DND-41 (cell line): ENCODE measurements at regions not wholly inside any gene's neighbourhood (a gene's known extent, or its start where the extent isn't known, plus 50 kb on each side); places are given as distances from the start of the nearest gene placed in this dataset.

Source experiments
- ATAC-seq: fragments of 200-7000 bp; cut with Tn5 transposase; 3 replicates; pipeline ENCODE4 v1.9.1; 2021; ENCODE audit warnings: low read depth; ENCODE audit not compliant: insufficient read depth
- DNase-seq: peaks from one replicate; pipeline ENCODE4 v3.0.0-alpha.2; 2020
- H2AFZ ChIP-seq: 2 replicates; pipeline ENCODE4 v1.6.0; 2012; ENCODE audit warnings: low read depth, low read length
- H3K27ac ChIP-seq: 2 replicates; pipeline ENCODE4 v1.5.1; 2012; ENCODE audit warnings: low read length, inconsistent platforms
- H3K27me3 ChIP-seq: fragments of 200-600 bp; sonication (generic); 2 replicates; pipeline ENCODE4 v1.6.0; 2012; ENCODE audit warnings: low read length, mild to moderate bottlenecking, inconsistent platforms; ENCODE audit not compliant: insufficient read depth, poor library complexity
- H3K36me3 ChIP-seq: 2 replicates; pipeline ENCODE4 v1.5.1; 2012; ENCODE audit warnings: low read length, inconsistent platforms; ENCODE audit not compliant: insufficient read depth
- H3K4me1 ChIP-seq: 2 replicates; pipeline ENCODE4 v1.5.1; 2012; ENCODE audit warnings: mild to moderate bottlenecking, low read length; ENCODE audit not compliant: insufficient read depth
- H3K4me2 ChIP-seq: 2 replicates; pipeline ENCODE4 v1.6.0; 2012; ENCODE audit warnings: mild to moderate bottlenecking, moderate library complexity, low read length, inconsistent platforms; ENCODE audit not compliant: insufficient read depth
- H3K4me3 ChIP-seq, 2 experiments: fragments of 200-600 bp in 1 of 2; shearing (Covaris generic) in 1 of 2; 2 replicates each; pipeline ENCODE4 v1.5.1; 2012 to 2016; ENCODE audit warnings: inconsistent platforms in 2 of 2, low read length in 2 of 2, mild to moderate bottlenecking in 2 of 2, low read depth in 1 of 2, moderate library complexity in 1 of 2
- H3K79me2 ChIP-seq: 2 replicates; pipeline ENCODE4 v1.6.0; 2012; ENCODE audit warnings: low read length, inconsistent platforms; ENCODE audit not compliant: insufficient read depth
- H3K9ac ChIP-seq: 2 replicates; pipeline ENCODE4 v1.6.0; 2012; ENCODE audit warnings: low read depth, mild to moderate bottlenecking, inconsistent platforms, low read length, moderate library complexity
- H3K9me3 ChIP-seq: 2 replicates; pipeline ENCODE4 v1.5.1; 2012; ENCODE audit warnings: low read length, moderate library complexity, mild to moderate bottlenecking, inconsistent platforms; ENCODE audit not compliant: insufficient read depth, severe bottlenecking
- H4K20me1 ChIP-seq: 2 replicates; pipeline ENCODE4 v1.6.0; 2012; ENCODE audit warnings: low read length; ENCODE audit not compliant: insufficient read depth
- EZH2 ChIP-seq: IDR thresholded peaks from 3 replicates; pipeline ENCODE4 v1.6.1; 2012; ENCODE audit warnings: borderline replicate concordance, low read depth, mild to moderate bottlenecking, moderate library complexity, low read length, inconsistent platforms; ENCODE audit not compliant: severe bottlenecking
- TF ChIP-seq, protein P1 (sequence below): IDR thresholded peaks from 2 replicates; pipeline ENCODE4 v1.5.1; 2012; ENCODE audit warnings: borderline replicate concordance, low read length, moderate library complexity, mild to moderate bottlenecking; ENCODE audit not compliant: poor library complexity, severe bottlenecking; ENCODE audit errors: extremely low read depth

DNA sequence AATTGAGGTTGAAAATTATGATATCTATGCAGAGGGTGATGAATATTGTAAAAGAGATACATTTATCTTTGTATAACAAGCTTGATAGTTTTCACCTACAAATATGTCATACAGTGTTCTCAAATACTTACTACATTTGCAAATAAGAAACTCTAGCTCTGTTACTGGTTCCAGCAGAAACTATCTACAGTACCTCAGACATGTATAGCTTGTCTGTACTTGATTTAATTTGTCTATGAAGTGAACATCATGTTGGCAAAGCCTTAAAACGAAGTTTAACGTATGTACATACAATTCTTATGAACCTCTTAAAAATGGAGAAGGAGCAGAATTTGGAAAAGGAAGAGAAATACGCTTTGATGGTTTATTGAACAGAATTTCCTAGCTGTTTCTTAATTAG lies 201.4 kb upstream of the MARCKS start:
- DNase-seq (no peak), ATAC-seq (no peak)
- Histone ChIP-seq H3K36me3 (no peaks in the 10 kb centered on the region), H4K20me1 (no peaks in the 10 kb centered on the region), H3K79me2 (no peaks in the 10 kb centered on the region), H3K9me3 (no peaks in the 10 kb centered on the region), H3K9ac (no peak overlapping the region), H3K27me3 (no peaks in the 10 kb centered on the region), H3K4me2 (no peak overlapping the region), H3K4me3 (no peak overlapping the region), H3K27ac (no peak overlapping the region), H3K4me1 (no peaks in the 10 kb centered on the region), H2AFZ (no peak overlapping the region)
- no peak for TF ChIP-seq EZH2
- TF ChIP-seq, protein P1, sequence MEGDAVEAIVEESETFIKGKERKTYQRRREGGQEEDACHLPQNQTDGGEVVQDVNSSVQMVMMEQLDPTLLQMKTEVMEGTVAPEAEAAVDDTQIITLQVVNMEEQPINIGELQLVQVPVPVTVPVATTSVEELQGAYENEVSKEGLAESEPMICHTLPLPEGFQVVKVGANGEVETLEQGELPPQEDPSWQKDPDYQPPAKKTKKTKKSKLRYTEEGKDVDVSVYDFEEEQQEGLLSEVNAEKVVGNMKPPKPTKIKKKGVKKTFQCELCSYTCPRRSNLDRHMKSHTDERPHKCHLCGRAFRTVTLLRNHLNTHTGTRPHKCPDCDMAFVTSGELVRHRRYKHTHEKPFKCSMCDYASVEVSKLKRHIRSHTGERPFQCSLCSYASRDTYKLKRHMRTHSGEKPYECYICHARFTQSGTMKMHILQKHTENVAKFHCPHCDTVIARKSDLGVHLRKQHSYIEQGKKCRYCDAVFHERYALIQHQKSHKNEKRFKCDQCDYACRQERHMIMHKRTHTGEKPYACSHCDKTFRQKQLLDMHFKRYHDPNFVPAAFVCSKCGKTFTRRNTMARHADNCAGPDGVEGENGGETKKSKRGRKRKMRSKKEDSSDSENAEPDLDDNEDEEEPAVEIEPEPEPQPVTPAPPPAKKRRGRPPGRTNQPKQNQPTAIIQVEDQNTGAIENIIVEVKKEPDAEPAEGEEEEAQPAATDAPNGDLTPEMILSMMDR = no peak

DNA sequence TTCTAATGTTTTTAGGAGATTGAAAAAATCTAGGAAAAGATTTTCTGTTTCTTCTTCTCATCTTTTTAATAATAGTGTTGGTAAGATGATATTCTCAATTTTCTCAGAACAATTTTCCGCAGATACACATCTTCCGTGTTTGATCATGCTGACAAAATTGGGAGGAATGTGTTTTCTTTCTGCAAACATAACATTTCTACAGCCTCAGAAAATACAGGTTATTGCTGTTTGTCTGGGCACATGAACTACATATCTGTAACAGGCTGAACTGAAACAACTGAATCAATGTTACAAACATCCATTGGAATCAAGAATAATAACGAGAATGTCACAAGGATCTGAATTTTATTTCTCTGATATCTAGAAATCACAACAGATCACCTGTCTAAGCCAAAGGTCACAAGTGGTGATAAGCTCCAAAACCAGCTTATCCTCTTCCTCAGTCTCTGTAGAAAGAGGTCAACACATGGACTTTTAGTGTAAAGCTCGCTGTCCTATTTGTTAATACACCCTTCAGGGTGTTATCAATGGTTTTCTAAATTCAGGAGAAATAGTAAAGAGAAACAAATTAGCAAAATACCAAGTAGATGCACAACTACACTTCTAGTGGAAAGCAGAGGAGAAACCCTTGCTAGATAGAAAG lies 197.3 kb upstream of the MARCKS start:
- no peak overlapping the region for H2AFZ ChIP-seq
- H3K9ac ChIP-seq = no peak overlapping the region
- no peaks in the 10 kb centered on the region for H3K27me3 ChIP-seq
- H3K4me1 ChIP-seq = no peaks in the 10 kb centered on the region
- no peaks in the 10 kb centered on the region for H3K36me3 ChIP-seq
- H3K9me3 ChIP-seq = no peaks in the 10 kb centered on the region
- H3K4me2 ChIP-seq = no peak overlapping the region
- DNase-seq = no peak
- ATAC-seq = no peak
- no peak for TF ChIP-seq EZH2
- TF ChIP-seq, protein P1 = no peak
- H4K20me1 ChIP-seq = no peaks in the 10 kb centered on the region
- no peak overlapping the region for H3K4me3 ChIP-seq
- no peak overlapping the region for H3K27ac ChIP-seq
- no peaks in the 10 kb centered on the region for H3K79me2 ChIP-seq

DNA sequence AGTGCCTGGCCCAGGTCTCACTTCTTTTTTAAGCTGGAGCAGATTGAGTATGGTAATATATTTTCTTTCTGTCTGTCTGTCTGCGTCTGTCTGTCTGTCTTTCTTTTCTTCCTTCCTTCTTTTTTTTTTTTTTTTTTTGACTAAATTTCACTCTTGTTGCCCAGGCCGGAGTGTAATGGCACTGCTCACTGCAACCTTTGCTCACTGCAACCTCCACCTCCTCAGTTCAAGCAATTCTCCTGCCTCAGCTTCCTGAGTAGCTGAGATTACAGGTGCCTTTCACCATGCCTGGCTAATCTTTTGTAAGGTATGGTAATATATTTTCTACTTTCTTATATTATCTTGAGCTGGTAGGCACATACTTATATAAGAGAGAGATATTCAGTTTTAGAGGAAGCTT lies 196.3 kb upstream of the MARCKS start:
- no peaks in the 10 kb centered on the region for H3K36me3 ChIP-seq
- no peaks in the 10 kb centered on the region for H4K20me1 ChIP-seq
- no peaks in the 10 kb centered on the region for H3K4me1 ChIP-seq
- H3K9ac ChIP-seq = no peak overlapping the region
- no peaks in the 10 kb centered on the region for H3K79me2 ChIP-seq
- no peak overlapping the region for H3K27ac ChIP-seq
- ATAC-seq (no peak), DNase-seq (no peak)
- no peak overlapping the region for H3K4me3 ChIP-seq
- no peak overlapping the region for H2AFZ ChIP-seq
- H3K9me3 ChIP-seq = no peaks in the 10 kb centered on the region
- no peak overlapping the region for H3K4me2 ChIP-seq
- no peak for TF ChIP-seq EZH2
- TF ChIP-seq, protein P1 = no peak
- H3K27me3 ChIP-seq = no peaks in the 10 kb centered on the region
